Thoracic aorta (tissue), 2 donors: ENCODE measurements at regions not wholly inside any gene's neighbourhood (a gene's known extent, or its start where the extent isn't known, plus 50 kb on each side); places are given as distances from the start of the nearest gene placed in this dataset.

Experiments used
- ATAC-seq: fragments of 150-250 bp; one replicate; pipeline ENCODE4 v1.8.0; 2017; ENCODE audit warnings: low read depth; ENCODE audit not compliant: insufficient number of reproducible peaks, low FRiP score
- DNase-seq: peaks from one replicate; pipeline ENCODE4 v3.0.0-alpha.2; 2020; ENCODE audit warnings: low spot score
- H3K27ac ChIP-seq, 2 donors: fragments of 200-600 bp; sonication (generic); 1 replicate in 1 of 2; 2 replicates in 1 of 2; pipeline ENCODE4 v1.5.1; 2016; ENCODE audit warnings: mild to moderate bottlenecking in 2 of 2, moderate library complexity in 2 of 2
- H3K27me3 ChIP-seq: fragments of 200-600 bp; sonication (generic); replicated peaks from 2 replicates; pipeline ENCODE4 v1.6.0; 2016; ENCODE audit warnings: mild to moderate bottlenecking; ENCODE audit not compliant: insufficient read depth
- H3K36me3 ChIP-seq: fragments of 200-600 bp; sonication (generic); one replicate; pipeline ENCODE4 v1.5.1; 2016
- H3K4me1 ChIP-seq, 2 donors: fragments of 200-600 bp; sonication (generic); 1 replicate in 1 of 2; 2 replicates in 1 of 2; pipeline versions ENCODE4 v1.5.1 to v1.6.0; 2016; ENCODE audit warnings: low read depth in 2 of 2, mild to moderate bottlenecking in 1 of 2; ENCODE audit not compliant: control insufficient read depth in 1 of 2
- H3K4me3 ChIP-seq: fragments of 200-600 bp; sonication (generic); 2 replicates; pipeline ENCODE4 v1.5.1; 2016; ENCODE audit warnings: mild to moderate bottlenecking
- H3K9me3 ChIP-seq: fragments of 200-600 bp; sonication (generic); 2 replicates; pipeline ENCODE4 v1.5.1; 2016
- CTCF ChIP-seq: fragments of 200-600 bp; sonication (generic); IDR thresholded peaks from one replicate; pipeline ENCODE4 v1.5.1; 2019; ENCODE audit warnings: antibody characterized with exemption

GRCh38 chr22:22035203-22035602 is 52.6 kb upstream of the TOP3B start:
- no peak for ATAC-seq
- no peak for TF ChIP-seq CTCF
- Histone ChIP-seq H3K9me3 (no peaks in the 10 kb centered on the region), H3K27me3 (no peaks in the 10 kb centered on the region), H3K4me1 (peaks cover 7 to 18% of the 10 kb centered on the region in 2 donors), H3K36me3 (no peaks in the 10 kb centered on the region), H3K27ac (no peak overlapping the region), H3K4me3 (no peak overlapping the region)
- no peak for DNase-seq

DNA sequence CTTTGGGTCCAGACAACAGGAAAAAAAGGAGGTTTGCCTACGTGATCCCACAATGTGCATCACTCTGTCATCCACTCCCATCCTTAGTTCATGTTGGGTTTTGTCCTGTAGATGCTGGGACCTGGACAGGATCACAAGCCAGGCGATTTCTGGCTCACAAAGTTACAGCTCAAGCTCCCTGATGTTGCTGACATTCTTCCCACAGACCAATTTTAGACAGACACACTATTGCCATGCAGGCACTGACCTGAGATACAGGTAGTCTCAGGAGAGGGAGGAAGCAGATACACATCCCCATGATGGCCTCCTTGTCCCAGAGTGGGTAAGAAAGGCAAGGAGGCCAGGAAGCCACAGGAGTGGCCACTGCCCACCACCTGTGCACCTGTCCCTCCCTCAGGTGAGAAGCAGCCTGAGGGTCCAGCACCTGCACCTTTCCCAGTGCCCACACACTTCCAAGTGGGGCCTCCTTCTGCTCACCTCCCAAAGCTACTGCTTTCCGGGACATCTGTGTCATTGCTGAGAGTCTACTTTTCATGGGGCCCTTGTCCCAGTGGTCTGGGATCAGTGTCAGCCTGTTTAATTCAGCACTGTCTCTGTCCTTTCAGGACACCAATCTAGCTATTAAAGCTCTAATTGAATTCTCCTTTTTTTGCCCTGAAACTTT is 52.0 kb upstream of the TOP3B start:
- Histone ChIP-seq H3K27ac (no peak overlapping the region), H3K9me3 (no peaks in the 10 kb centered on the region), H3K36me3 (no peaks in the 10 kb centered on the region), H3K4me3 (no peak overlapping the region), H3K27me3 (no peaks in the 10 kb centered on the region), H3K4me1 (peaks cover 7 to 18% of the 10 kb centered on the region in 2 donors)
- DNase-seq (no peak), ATAC-seq (no peak)
- no peak for TF ChIP-seq CTCF

DNA sequence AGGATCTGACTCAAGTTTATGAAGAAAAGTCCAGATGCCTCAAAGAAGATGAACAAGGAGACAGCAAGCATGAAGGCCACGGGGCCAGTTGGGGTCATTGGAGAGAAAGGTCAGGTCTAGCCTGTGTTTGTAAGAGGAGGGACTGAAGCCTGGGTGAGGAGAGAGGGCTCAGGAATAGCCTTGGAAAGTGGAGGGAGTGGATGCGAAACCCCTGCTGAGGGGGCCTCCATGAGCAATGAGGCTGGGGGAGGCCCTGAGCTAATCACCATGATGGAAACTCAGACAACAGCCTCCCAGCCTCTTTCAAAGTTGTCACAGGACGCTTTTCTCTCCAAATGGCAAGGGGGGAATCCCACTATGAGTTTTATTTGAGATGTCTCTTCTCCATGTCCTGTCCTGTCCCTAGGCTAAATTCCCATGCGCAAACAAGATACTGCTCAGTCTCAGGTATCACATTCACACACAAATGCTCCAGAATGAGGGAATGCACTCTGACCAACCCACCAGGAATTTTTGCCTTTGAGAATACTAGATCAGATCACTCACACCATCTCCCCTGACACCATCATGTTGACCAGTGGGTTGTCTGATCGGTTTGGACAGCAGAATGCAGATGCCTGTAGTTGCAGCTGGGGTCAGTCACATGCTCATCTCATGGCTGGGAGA is 51.3 kb upstream of the TOP3B start:
- Histone ChIP-seq H3K27me3 (no peaks in the 10 kb centered on the region), H3K36me3 (no peaks in the 10 kb centered on the region), H3K4me1 (peaks cover 7 to 18% of the 10 kb centered on the region in 2 donors), H3K4me3 (no peak overlapping the region), H3K9me3 (no peaks in the 10 kb centered on the region), H3K27ac (no peak overlapping the region)
- no peak for ATAC-seq
- TF ChIP-seq CTCF, result no peak
- no peak for DNase-seq

DNA sequence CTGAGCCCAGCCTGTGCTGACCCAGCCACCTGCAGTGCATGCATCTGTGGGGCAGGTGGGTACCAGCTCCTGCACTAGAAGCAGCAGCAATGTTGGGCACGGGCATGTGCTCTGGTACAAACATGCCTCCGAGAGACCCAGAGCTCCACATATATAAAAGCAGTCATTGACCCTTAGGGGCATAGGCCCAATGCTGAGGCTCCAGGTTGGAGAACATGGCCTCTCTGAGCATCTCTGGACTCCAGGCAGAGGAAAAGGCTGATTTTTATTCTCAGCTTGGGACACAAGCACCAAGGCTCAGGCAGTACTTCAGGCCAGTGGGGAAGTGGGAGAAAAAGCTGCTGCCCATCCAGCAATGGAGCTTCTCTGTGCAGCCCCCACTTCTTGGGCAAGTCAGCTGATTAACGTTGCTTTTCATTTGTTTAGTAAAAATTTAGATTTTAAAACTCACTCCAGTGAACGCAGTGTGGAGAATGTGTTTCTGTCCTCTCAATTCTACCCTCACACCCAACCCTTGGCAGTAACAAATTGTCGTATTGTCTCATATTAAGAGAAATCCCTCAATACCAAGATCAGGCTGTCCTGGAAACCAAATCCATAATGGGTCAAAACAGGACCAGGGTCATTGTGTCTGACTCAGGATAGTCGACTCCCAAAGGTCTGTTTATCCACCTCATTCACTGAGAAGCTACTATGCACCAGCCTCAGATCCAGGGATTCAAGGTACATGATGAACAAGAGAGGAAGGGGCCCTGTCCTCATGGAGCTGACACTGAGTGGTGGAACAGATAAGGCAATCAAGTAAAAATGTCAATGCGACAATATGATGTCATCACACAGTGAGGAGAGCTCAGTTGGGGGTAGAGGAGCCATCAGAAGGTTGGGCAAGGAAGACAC is 50.6 kb upstream of the TOP3B start:
- no peak overlapping the region for H3K4me3 ChIP-seq
- DNase-seq (no peak), ATAC-seq (no peak)
- no peaks in the 10 kb centered on the region for H3K9me3 ChIP-seq
- peaks cover 7 to 18% of the 10 kb centered on the region in 2 donors for H3K4me1 ChIP-seq
- H3K36me3 ChIP-seq, result no peaks in the 10 kb centered on the region
- H3K27ac ChIP-seq, result no peak overlapping the region
- no peak for TF ChIP-seq CTCF
- no peaks in the 10 kb centered on the region for H3K27me3 ChIP-seq
